Fibroblast of gingiva (primary cell): ENCODE measurements at regions not wholly inside any gene's neighbourhood (a gene's known extent, or its start where the extent isn't known, plus 50 kb on each side); places are given as distances from the start of the nearest gene placed in this dataset.

Source experiments
- DNase-seq: peaks from one replicate; pipeline ENCODE4 v3.0.0-alpha.2; 2011; ENCODE audit warnings: low read depth

DNA sequence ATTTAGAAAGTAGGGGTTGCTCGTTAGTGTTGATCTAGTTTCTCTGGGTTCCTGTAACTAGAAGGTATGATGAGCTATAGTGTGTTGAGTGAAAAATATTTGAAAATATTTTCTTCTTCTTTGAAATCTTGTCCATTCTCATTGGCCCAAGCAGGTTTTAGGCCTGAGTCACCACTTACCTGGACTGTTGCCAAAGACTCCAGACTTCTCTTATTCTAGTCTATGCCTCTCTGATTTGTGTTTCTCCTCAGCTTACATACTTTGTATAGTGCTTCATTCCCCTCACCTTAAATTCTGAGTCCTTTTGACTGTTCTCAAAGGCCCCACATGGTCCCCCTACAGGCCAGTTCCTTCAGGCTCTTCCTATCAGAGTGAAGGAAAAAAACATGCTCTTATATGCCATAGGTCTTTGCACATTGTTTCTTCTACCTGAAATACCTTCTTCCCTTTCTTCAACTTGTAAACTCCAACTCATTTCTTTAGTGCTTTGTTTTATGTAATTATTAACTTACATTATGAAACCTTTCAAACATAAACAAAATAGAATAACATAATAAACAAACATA is 258.2 kb downstream of the PPP1R2C start:
- DNase-seq = peak; percentile 13

DNA sequence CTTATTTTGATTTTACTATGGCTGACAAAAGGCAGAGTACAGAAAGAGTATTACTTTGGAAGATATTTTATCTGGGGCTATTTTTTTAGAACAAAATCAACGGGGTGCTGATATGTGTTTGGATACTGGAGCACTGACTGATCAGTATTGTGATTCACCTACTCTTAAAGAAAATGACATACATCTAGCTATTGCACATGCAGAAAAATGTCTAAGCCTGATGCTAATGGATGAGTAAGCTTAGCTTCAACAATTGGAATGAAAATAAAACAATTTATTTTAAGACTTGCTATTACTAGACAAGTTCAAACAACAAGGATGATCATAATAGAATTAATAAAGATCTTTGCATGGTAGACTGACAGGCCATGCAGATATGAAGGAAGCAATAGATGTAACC is 262.0 kb downstream of the PPP1R2C start:
- no peak for DNase-seq

- DNase-seq = no peak
Observed at GRCh38 chrX:42505016-42505415, 272.9 kb downstream of the PPP1R2C start.

GRCh38 chrX:42499620-42500019 is 278.3 kb downstream of the PPP1R2C start:
- no peak for DNase-seq

- DNase-seq = no peak
Observed at GRCh38 chrX:42497356-42497755, 280.6 kb downstream of the PPP1R2C start.

DNA sequence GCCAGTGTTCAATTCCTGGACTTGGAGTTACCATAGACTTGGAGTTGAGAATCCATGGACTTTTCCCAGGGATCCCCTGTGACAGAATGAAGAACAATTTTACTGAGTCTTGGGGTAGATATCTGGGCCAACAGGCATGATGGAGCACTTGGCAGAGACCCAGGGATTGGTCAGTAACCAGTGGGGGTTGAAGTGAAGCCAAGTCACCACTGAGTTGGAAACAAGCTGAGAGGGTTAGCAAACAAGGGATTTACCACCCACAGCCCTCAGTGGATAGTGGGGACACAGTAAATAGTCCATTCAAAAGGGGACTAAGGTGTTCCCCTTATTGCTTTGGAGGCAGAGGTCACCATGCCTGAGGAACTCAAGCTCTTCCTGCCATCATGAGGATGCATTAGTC is 281.7 kb downstream of the PPP1R2C start:
- no peak for DNase-seq

DNA sequence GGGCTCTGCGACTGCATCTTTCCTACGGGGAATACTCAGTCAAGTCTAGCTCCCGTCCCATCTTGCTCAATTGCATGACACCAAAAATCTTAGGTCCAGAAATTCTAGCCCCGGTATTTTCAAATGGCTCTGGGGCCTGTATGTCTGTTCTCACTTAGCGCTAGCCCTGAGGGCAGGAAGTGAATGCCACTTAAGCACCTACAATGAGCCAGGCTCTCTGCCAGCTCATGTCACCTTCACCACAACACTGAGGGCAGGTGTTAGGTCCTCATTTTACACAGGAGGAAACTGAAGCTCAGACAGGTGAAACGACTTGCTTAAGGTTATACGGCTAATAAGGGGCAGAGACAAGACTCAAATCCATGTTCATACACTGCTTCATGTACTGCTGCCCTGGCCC is 282.8 kb downstream of the PPP1R2C start:
- no peak for DNase-seq

- no peak for DNase-seq
Observed at GRCh38 chrX:42491137-42491907, 286.6 kb downstream of the PPP1R2C start.

GRCh38 chrX:42490111-42490510 is 287.9 kb downstream of the PPP1R2C start:
- no peak for DNase-seq

DNA sequence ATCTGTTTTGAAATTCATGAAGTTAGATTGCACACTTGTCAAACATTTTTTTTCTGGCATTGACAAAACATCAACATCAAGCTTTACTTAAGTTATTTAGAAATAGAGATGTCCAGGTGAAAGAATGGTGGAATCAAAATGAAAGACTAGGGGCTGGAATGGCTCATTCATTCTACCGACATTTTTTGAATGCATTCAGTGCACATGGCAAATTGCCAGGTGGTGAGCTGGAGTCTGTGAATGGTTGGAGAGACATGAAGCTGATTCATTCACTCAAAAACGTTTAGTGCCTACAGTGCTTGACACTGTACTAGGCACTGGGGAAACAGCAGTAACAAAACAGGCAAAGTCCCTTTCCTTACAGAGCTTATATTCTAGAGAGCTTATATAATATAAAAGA is 292.4 kb downstream of the PPP1R2C start:
- DNase-seq = no peak

DNA sequence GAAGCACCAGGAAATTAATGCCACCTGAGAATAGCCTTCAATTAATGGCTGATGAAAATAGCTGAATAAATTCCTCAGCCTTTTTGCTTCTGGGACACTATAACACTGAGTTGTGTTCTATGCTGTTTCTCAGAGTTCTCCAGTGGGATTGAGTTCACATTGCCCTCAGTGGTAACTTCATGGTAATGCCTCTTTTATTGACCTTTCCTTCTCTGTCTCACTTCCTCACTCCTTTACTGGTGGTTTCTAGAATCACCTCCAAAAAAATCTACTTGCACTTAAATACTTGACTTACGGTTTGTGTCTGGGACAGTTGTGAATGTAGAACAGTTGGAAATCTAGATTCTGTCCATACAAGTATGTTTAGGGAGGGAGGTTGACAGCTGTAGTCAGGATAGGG is 293.7 kb downstream of the PPP1R2C start:
- no peak for DNase-seq

DNA sequence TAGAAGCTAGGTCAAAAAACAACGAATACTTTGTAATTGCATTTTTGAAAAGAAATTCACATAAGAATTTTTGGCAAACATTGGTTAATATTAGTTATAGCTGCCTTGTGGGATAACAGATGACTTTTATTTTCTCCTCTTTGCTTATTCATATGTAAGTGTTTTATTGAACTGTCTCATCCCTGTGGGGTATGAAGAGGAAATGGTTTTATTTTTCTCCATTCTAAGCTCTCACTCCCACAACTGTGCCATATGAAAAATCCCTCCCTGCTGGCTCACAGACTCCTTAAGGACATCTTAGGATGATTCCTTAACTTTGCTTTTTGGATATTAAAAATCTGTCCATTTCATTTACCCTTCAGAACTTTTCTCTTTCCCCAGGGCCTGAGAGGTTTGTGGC is 300.6 kb downstream of the PPP1R2C start:
- DNase-seq = no peak

DNA sequence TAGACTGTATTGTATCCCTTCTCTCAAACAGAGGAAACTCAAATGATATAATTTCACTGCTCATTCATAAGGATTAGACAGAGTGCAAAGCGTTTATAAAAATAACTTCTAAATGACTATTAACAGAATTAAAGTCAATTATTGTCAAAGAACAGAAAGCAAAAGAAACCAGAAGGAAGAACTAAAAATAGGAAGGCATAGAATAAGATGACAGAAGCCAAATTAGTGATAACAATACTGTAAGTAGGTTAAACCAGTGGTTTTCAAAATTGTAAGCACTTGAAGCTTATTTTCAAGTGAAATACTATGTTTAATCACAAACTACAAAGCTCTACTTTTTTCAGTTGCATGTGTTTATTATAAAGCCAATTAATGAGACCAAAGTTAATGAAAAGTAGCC is 305.2 kb downstream of the PPP1R2C start:
- no peak for DNase-seq

DNA sequence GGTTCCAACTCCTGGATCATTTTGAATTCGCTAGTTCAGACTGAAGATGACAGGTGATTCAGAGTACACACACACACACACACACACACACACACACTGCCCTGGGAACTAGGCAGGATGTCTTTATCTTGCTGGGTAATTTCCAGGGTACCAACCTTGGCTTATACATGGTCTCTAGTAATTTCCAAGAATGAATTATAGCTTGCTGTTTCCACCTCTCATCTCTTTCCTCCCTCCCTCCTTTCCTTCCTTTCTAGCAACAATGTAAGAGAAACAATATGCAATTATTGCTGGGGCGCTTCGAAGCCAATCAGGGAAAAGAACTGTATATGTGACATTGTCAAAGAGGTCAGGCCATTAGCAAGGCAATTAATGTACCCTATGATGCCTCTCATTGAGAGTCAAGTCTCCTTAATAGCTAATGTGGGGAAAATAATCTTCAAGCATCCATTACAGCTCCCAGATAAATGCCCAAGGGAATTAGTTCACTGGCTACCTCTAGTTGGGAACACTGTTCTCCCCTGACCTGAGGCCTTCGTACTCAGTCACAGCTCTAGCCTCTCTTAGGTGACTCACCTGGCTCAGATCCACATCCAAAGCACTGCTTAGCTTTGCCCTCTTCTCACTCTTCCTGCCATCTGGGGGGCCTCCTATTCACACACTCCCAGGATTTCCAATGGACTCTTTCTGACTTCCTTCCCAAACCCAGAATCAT is 311.5 kb downstream of the PPP1R2C start:
- DNase-seq = no peak

DNA sequence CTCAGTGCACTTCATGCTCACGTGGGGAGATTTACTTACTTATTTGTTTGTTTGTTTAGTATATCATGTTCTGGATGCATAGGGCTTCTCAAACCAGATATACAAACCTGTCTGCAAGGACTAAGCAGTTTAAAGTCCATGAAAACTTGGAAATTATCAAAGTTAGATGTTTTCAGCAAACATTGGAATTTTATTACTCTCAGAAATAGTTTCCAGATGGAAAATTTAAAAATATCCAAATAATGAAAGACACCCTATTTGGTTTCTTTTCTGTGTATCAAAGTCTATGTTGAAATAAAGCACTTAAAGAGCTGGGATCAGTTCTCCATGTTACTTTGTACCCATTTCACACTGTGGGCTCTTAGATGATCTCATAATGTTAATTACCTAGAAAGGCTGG is 312.1 kb downstream of the PPP1R2C start:
- DNase-seq = no peak

DNA sequence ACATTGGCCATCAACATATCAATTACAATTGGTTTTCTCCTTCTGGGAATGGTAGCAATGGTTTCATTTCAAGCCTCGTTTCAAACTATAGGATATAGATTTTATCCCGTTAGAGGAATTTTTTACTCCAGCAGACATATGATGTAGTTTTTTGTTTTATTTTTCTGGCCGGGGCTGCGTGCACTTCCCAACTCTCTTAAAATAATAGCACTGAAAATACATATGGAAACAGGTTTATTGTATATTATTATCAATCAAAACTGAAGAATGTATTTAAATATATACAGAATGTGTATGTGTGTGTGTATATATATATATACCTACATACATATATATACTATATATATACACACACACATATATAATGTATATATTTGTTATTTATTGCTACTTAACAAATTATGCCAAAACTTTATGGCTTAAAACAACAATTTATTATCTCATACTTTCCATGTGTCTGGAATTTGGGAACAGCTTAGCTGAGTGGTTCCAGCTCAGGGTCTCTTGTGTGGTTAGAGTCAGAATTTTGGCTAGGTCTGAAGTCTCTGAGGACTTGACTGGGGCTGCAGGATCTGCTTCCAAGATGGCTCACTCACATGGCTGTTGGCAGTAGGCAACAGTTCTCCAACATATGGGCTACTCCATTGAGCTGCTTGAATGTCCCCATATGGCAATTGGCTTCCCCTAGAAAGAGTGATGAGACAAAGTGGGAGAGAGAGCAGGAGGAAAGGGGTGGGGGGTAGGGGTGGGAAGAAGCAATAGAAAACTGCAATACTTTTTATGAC is 314.1 kb downstream of the PPP1R2C start:
- DNase-seq = no peak

DNA sequence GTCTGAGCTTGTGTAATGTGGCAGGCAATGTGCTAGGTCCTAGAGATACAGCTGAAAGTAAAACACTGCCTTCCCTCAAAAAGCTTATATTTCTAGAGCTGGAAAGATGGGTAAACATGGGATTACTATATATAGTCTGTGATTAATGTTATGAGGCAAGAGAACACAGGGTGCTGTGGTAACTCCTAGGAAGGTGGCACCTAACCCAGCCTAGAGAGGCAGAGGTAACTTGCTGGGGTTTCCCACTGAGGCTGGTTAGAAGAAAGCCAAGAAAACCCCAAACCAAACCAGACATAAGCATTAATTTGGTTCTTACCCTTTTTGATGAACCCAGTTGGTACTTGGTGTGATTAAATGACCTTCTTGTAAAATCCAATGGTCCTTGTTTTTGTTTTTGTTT is 315.0 kb downstream of the PPP1R2C start:
- no peak for DNase-seq

DNA sequence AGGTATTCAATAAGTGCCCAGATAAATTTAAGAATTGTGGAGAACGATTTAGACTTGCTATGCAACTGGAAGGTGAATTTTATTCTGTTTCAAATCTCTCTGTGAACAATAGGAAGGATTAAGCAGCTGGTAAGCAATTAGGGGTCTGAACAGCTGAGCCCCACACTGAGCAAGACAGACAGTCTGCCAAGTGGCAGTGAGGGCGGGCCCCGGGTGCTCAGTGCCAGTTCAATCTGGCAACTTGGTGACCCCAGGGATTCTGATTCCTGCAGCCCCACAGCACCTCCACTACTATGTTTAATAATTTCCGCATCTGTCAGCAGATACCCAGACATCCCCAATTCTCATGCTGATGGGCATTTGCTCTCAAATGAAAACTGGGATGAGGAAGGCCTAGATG is 317.3 kb downstream of the PPP1R2C start:
- no peak for DNase-seq

DNA sequence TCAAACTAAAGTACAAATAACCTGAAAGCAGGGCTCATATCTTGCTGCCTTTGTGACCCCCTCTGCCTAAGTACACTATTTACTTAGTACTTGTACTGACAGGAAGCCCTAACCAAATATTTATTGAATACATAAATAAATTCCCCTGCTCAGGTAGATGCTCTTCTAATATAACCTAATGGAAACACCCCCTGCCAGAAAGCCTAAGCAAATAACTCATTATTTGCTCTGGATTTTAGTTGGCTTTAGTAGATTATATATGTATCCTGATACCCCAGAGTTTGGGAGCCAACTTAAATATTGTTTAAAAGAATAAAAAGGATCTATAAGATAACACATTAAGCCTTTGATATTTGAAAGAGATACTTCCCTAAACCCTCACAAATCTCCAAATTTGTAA is 318.2 kb downstream of the PPP1R2C start:
- no peak for DNase-seq

GRCh38 chrX:42456176-42456700 is 321.7 kb downstream of the PPP1R2C start:
- no peak for DNase-seq

GRCh38 chrX:42450228-42450627 is 327.7 kb downstream of the PPP1R2C start:
- DNase-seq = no peak

- no peak for DNase-seq
Observed at GRCh38 chrX:42443267-42443666, 334.7 kb downstream of the PPP1R2C start.
